IMR-90 (cell line): ENCODE measurements at regions not wholly inside any gene's neighbourhood (a gene's known extent, or its start where the extent isn't known, plus 50 kb on each side); places are given as distances from the start of the nearest gene placed in this dataset.

Experiments used
- ATAC-seq: fragments of 200-7000 bp; cut with Tn5 transposase; 2 replicates; pipeline ENCODE4 v1.9.1; 2020; ENCODE audit warnings: low read depth, mild to moderate bottlenecking, moderate library complexity
- BruUV-seq: library from RNA; stranded (reverse); fragments of 400-500 nt; replicated peaks from 2 replicates; lab custom pipeline; 2021; lab: Mats Ljungman, UMichigan
- CTCF ChIA-PET: fragments of 300-600 bp; formaldehyde crosslinking; extraction: SDS; loops from one replicate; lab custom pipeline; 2021; ENCODE audit warnings: antibody characterized with exemption; lab: Yijun Ruan, JAX
- POLR2A ChIA-PET: fragments of 300-600 bp; sonication (Branson Sonifier 250); formaldehyde crosslinking; loops from one replicate; lab custom pipeline; 2022; ENCODE audit warnings: antibody characterized with exemption; ENCODE audit not compliant: unreplicated experiment; lab: Charles Lee
- DNase-seq: peaks from one replicate; pipeline ENCODE4 v3.0.0; 2013
- H2AFZ ChIP-seq: replicated peaks from 2 replicates; pipeline ENCODE3; 2013; ENCODE audit warnings: low read length, mild to moderate bottlenecking; ENCODE audit not compliant: poor library complexity
- H2AK5ac ChIP-seq: 2 replicates; pipeline ENCODE4 v1.6.1; 2013; ENCODE audit warnings: low read depth, low read length, inconsistent platforms
- H2AK9ac ChIP-seq: replicated peaks from 2 replicates; pipeline ENCODE3; 2013; ENCODE audit warnings: mild to moderate bottlenecking, low read depth, low read length, moderate library complexity; ENCODE audit not compliant: poor library complexity
- H2BK120ac ChIP-seq: 2 replicates; pipeline ENCODE4 v1.6.1; 2013; ENCODE audit warnings: low read depth, low read length, inconsistent platforms
- H2BK15ac ChIP-seq: 3 replicates; pipeline ENCODE4 v1.6.1; 2013; ENCODE audit warnings: low read depth, low read length, inconsistent platforms
- H2BK20ac ChIP-seq: 2 replicates; pipeline ENCODE4 v1.6.1; 2013; ENCODE audit warnings: low read depth, mild to moderate bottlenecking, inconsistent platforms, low read length, moderate library complexity
- H2BK5ac ChIP-seq: 2 replicates; pipeline ENCODE4 v1.6.1; 2013; ENCODE audit warnings: mild to moderate bottlenecking, low read depth, low read length, inconsistent platforms; ENCODE audit not compliant: poor library complexity, severe bottlenecking
- H3K14ac ChIP-seq: replicated peaks from 2 replicates; pipeline ENCODE4 v1.6.1; 2013; ENCODE audit warnings: low read depth, low read length, inconsistent platforms
- H3K18ac ChIP-seq: 2 replicates; pipeline ENCODE4 v1.6.1; 2013; ENCODE audit warnings: low read depth, low read length, control low read depth
- H3K23ac ChIP-seq: 2 replicates; pipeline ENCODE4 v1.6.1; 2013; ENCODE audit warnings: low read depth, low read length, inconsistent platforms
- H3K27ac ChIP-seq: 2 replicates; pipeline ENCODE4 v1.5.1; 2013; ENCODE audit warnings: mild to moderate bottlenecking, control low read depth, low read length; ENCODE audit not compliant: insufficient read depth
- H3K27me3 ChIP-seq: 2 replicates; pipeline ENCODE4 v1.6.1; 2013; ENCODE audit warnings: low read length; ENCODE audit not compliant: control insufficient read depth, insufficient read depth
- H3K36me3 ChIP-seq: 2 replicates; pipeline ENCODE4 v1.6.1; 2013; ENCODE audit warnings: low read length, mixed read lengths; ENCODE audit not compliant: control insufficient read depth, insufficient read depth
- H3K4ac ChIP-seq: 2 replicates; pipeline ENCODE4 v1.6.1; 2013; ENCODE audit warnings: low read depth, low read length, inconsistent platforms
- H3K4me1 ChIP-seq: 2 replicates; pipeline ENCODE4 v1.6.1; 2013; ENCODE audit warnings: low read length, mixed read lengths; ENCODE audit not compliant: control insufficient read depth, insufficient read depth
- H3K4me2 ChIP-seq: 2 replicates; pipeline ENCODE4 v1.6.1; 2013; ENCODE audit warnings: low read depth, mild to moderate bottlenecking, control low read depth, low read length, moderate library complexity
- H3K4me3 ChIP-seq: 2 replicates; pipeline ENCODE4 v1.5.1; 2013; ENCODE audit warnings: low read depth, mild to moderate bottlenecking, control low read depth, low read length, moderate library complexity; ENCODE audit not compliant: insufficient read depth
- H3K56ac ChIP-seq: 2 replicates; pipeline ENCODE4 v1.6.1; 2013; ENCODE audit warnings: low read length, inconsistent platforms; ENCODE audit not compliant: insufficient read depth; ENCODE audit errors: extremely low read depth
- H3K79me1 ChIP-seq, 2 experiments: 2 replicates each; pipeline ENCODE4 v1.6.1; 2013; ENCODE audit warnings: low read length in 2 of 2, inconsistent platforms in 1 of 2, low read depth in 1 of 2
- H3K9ac ChIP-seq: 2 replicates; pipeline ENCODE4 v1.6.1; 2013; ENCODE audit warnings: low read depth, low read length, control low read depth
- H3K9me1 ChIP-seq: 2 replicates; pipeline ENCODE4 v1.6.1; 2013; ENCODE audit warnings: low read length, inconsistent platforms; ENCODE audit not compliant: insufficient read depth
- H3K9me3 ChIP-seq: 2 replicates; pipeline ENCODE4 v1.6.1; 2013; ENCODE audit warnings: low read length; ENCODE audit not compliant: control insufficient read depth, insufficient read depth
- H4K20me1 ChIP-seq: 2 replicates; pipeline ENCODE4 v1.6.1; 2013; ENCODE audit warnings: low read length, inconsistent platforms; ENCODE audit not compliant: insufficient read depth
- H4K5ac ChIP-seq: 2 replicates; pipeline ENCODE4 v1.6.1; 2013; ENCODE audit warnings: mild to moderate bottlenecking, low read depth, low read length, control low read depth
- H4K8ac ChIP-seq, 2 experiments: 2 replicates each; pipeline ENCODE4 v1.6.1; 2013; ENCODE audit warnings: low read depth in 2 of 2, low read length in 2 of 2, control low read depth in 1 of 2, inconsistent platforms in 1 of 2
- H4K91ac ChIP-seq: 2 replicates; pipeline ENCODE4 v1.6.1; 2013; ENCODE audit warnings: low read depth, low read length, inconsistent platforms; ENCODE audit not compliant: insufficient read depth
- BHLHE40 ChIP-seq: fragments of 150-350 bp; IDR thresholded peaks from 2 replicates; pipeline ENCODE4 v1.6.1; 2016; ENCODE audit warnings: mild to moderate bottlenecking, low read depth, low read length
- CEBPB ChIP-seq: IDR thresholded peaks from 2 replicates; pipeline ENCODE4 v1.6.1; 2012; ENCODE audit warnings: low read depth, low read length, improper control_type of control experiment
- CHD1 ChIP-seq: IDR thresholded peaks from 2 replicates; pipeline ENCODE4 v1.6.1; 2012; ENCODE audit warnings: low read depth, low read length, improper control_type of control experiment
- FOS ChIP-seq: fragments of 150-350 bp; IDR thresholded peaks from 2 replicates; pipeline ENCODE4 v1.6.1; 2016; ENCODE audit warnings: low read depth, low read length
- MAFK ChIP-seq: IDR thresholded peaks from 2 replicates; pipeline ENCODE4 v1.6.1; 2012; ENCODE audit warnings: low read depth, low read length, improper control_type of control experiment
- NFE2L2 ChIP-seq: fragments of 150-350 bp; IDR thresholded peaks from 2 replicates; pipeline ENCODE4 v1.6.1; 2016; ENCODE audit warnings: low read depth, mild to moderate bottlenecking, low read length
- POLR2A ChIP-seq: IDR thresholded peaks from 2 replicates; pipeline ENCODE4 v1.6.1; 2012; ENCODE audit warnings: mild to moderate bottlenecking, low read depth, low read length
- RAD21 ChIP-seq: IDR thresholded peaks from 2 replicates; pipeline ENCODE4 v1.6.1; 2012; ENCODE audit warnings: low read length, improper control_type of control experiment
- SMC3 ChIP-seq: fragments of 150-350 bp; IDR thresholded peaks from 2 replicates; pipeline ENCODE4 v1.6.1; 2016; ENCODE audit warnings: low read depth, mild to moderate bottlenecking, antibody characterized with exemption, low read length, moderate library complexity
- WGBS, 2 experiments: methylation state at CpG; one replicate each; pipeline versions ENCODE4 v1.1.5 to v1.1.7; 2013; ENCODE audit warnings: missing lambda C conversion rate in 2 of 2; ENCODE audit not compliant: insufficient read length in 1 of 2; ENCODE audit errors: extremely low coverage in 2 of 2; 5-methylcytosine and 5-hydroxymethylcytosine counted together
- dilution Hi-C: fragments of 300-500 bp; cut with HindIII; formaldehyde crosslinking; loops from one replicate; pipeline ENCODE4 v1.14.3; 2018; ENCODE audit warnings: low sequenced_read_pairs; ENCODE audit not compliant: unreplicated experiment
- in situ Hi-C: fragments of 300-500 bp; cut with MboI; formaldehyde crosslinking; loops from 3 replicates; pipeline ENCODE4 v1.14.3; 2019; ENCODE audit warnings: low sequenced_read_pairs, inconsistent platforms, mixed read lengths
- intact Hi-C: fragments of 100-400 bp; cut with micrococcal nuclease; formaldehyde crosslinking; loops from 2 replicates; pipeline ENCODE4 v1.10.0; 2022
- TF ChIP-seq, protein P1 (sequence below): fragments of 150-350 bp; IDR thresholded peaks from 2 replicates; pipeline ENCODE4 v1.6.1; 2017; ENCODE audit warnings: mild to moderate bottlenecking, antibody characterized with exemption, low read length, low read depth
- TF ChIP-seq, protein P2 (sequence below): conservative IDR thresholded peaks from 2 replicates; pipeline ENCODE4 v1.5.1; 2012; ENCODE audit warnings: mild to moderate bottlenecking, low read depth, low read length, improper control_type of control experiment

DNA sequence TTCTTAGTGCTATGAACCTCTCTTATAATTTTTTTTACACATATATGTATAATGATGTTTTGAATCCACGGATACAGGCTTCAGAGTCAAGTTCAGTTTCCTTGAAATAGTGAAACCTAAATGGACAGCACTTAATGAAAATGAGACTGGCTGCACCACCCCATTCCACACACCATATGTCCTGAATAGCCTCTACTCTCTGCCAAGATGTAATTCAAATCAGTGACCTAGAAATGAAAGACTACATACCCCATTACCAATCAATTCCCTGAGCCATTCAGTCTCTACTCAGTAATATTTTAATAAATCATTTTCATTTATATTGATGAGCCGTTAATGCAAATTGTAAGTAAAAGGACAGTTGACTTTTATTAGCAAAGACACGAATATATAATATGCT is 614.9 kb upstream of the TMPRSS15 start:
- peaks cover 4% of the 10 kb centered on the region for H3K9me3 ChIP-seq
- no peak overlapping the region for H3K56ac ChIP-seq
- no TSS peak for BruUV-seq
- no peaks in the 10 kb centered on the region for H4K20me1 ChIP-seq
- no peak overlapping the region for H3K23ac ChIP-seq
- no peaks in the 10 kb centered on the region for H3K79me1 ChIP-seq
- no peak overlapping the region for H3K18ac ChIP-seq
- no peak overlapping the region for H2BK15ac ChIP-seq
- no peaks in the 10 kb centered on the region for H3K9me1 ChIP-seq
- H3K4me3 ChIP-seq: no peak overlapping the region
- H2BK20ac ChIP-seq: no peak overlapping the region
- no peak overlapping the region for H3K27ac ChIP-seq
- ATAC-seq (no peak), DNase-seq (no peak)
- H3K4me1 ChIP-seq: no peaks in the 10 kb centered on the region
- no peak overlapping the region for H2AK5ac ChIP-seq
- no peak overlapping the region for H2AK9ac ChIP-seq
- H2AFZ ChIP-seq: no peak overlapping the region
- H4K8ac ChIP-seq: no peak overlapping the region
- dilution Hi-C loops: no loop called here
- no peak overlapping the region for H3K14ac ChIP-seq
- POLR2A ChIA-PET: no interaction called here
- H3K9ac ChIP-seq: no peak overlapping the region
- no peaks in the 10 kb centered on the region for H3K36me3 ChIP-seq
- no peak overlapping the region for H4K5ac ChIP-seq
- H2BK5ac ChIP-seq: no peak overlapping the region
- in situ Hi-C loops: no loop called here
- H3K4ac ChIP-seq: no peak overlapping the region
- intact Hi-C loops: no loop called here
- WGBS, 2 experiments: no CpG with 5 or more reads among the region's 3 CpGs
- H3K27me3 ChIP-seq: no peaks in the 10 kb centered on the region
- no peak overlapping the region for H2BK120ac ChIP-seq
- H4K91ac ChIP-seq: no peak overlapping the region
- no peak overlapping the region for H3K4me2 ChIP-seq
- TF ChIP-seq CEBPB (no peak), POLR2A (no peak), BHLHE40 (no peak), FOS (no peak), SMC3 (no peak), CHD1 (no peak), RAD21 (no peak), NFE2L2 (no peak), MAFK (no peak)
- TF ChIP-seq, protein P1, sequence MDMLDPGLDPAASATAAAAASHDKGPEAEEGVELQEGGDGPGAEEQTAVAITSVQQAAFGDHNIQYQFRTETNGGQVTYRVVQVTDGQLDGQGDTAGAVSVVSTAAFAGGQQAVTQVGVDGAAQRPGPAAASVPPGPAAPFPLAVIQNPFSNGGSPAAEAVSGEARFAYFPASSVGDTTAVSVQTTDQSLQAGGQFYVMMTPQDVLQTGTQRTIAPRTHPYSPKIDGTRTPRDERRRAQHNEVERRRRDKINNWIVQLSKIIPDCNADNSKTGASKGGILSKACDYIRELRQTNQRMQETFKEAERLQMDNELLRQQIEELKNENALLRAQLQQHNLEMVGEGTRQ: no peak
- TF ChIP-seq, protein P2, sequence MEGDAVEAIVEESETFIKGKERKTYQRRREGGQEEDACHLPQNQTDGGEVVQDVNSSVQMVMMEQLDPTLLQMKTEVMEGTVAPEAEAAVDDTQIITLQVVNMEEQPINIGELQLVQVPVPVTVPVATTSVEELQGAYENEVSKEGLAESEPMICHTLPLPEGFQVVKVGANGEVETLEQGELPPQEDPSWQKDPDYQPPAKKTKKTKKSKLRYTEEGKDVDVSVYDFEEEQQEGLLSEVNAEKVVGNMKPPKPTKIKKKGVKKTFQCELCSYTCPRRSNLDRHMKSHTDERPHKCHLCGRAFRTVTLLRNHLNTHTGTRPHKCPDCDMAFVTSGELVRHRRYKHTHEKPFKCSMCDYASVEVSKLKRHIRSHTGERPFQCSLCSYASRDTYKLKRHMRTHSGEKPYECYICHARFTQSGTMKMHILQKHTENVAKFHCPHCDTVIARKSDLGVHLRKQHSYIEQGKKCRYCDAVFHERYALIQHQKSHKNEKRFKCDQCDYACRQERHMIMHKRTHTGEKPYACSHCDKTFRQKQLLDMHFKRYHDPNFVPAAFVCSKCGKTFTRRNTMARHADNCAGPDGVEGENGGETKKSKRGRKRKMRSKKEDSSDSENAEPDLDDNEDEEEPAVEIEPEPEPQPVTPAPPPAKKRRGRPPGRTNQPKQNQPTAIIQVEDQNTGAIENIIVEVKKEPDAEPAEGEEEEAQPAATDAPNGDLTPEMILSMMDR: no peak
- CTCF ChIA-PET: no interaction called here
